Coronary artery (tissue), 2 donors: ENCODE measurements at regions not wholly inside any gene's neighbourhood (a gene's known extent, or its start where the extent isn't known, plus 50 kb on each side); places are given as distances from the start of the nearest gene placed in this dataset.
"Not testable (repeated sequence)": the region's sequence is repeated elsewhere in the genome, so short reads cannot be mapped to it uniquely, and the experiment has no call there.

Experiments used
- DNase-seq: peaks from one replicate; pipeline ENCODE4 v3.0.0-alpha.2; 2017; ENCODE audit warnings: low spot score
- H3K27ac ChIP-seq, 2 donors: fragments of 200-600 bp; sonication (generic); one replicate each; pipeline ENCODE4 v1.5.1; 2016 to 2019
- H3K4me3 ChIP-seq: fragments of 200-600 bp; sonication (generic); 2 replicates; pipeline ENCODE4 v1.5.1; 2016; ENCODE audit warnings: mild to moderate bottlenecking, moderate library complexity
- CTCF ChIP-seq: fragments of 200-600 bp; sonication (generic); IDR thresholded peaks from one replicate; pipeline ENCODE4 v1.5.1; 2019; ENCODE audit warnings: antibody characterized with exemption

GRCh38 chr10:34058845-34059614, 724.6 kb upstream of the NRP1 start:
- no peak for DNase-seq
- Histone ChIP-seq H3K4me3 (no peak overlapping the region), H3K27ac (peak overlapping the region in 1 of 2 donors; percentile 58)
- no peak for TF ChIP-seq CTCF

GRCh38 chr10:34055410-34055985, 721.0 kb upstream of the NRP1 start:
- not testable (repeated sequence) for H3K27ac ChIP-seq, DNase-seq, H3K4me3 ChIP-seq

- no peak overlapping the region for H3K27ac ChIP-seq
- DNase-seq, result peak; percentile 14
- no peak overlapping the region for H3K4me3 ChIP-seq
- TF ChIP-seq CTCF, result no peak
Observed at GRCh38 chr10:34049887-34050286, 715.4 kb upstream of the NRP1 start.

- TF ChIP-seq CTCF, result no peak
- Histone ChIP-seq H3K4me3 (no peak overlapping the region), H3K27ac (no peak overlapping the region)
- DNase-seq, result no peak
Observed at GRCh38 chr10:34049469-34049868, 715.0 kb upstream of the NRP1 start.

- Histone ChIP-seq H3K27ac (no peak overlapping the region), H3K4me3 (no peak overlapping the region)
- TF ChIP-seq CTCF, result no peak
- no peak for DNase-seq
Observed at GRCh38 chr10:34047389-34047788, 712.9 kb upstream of the NRP1 start.

GRCh38 chr10:34046506-34047034, 712.1 kb upstream of the NRP1 start:
- TF ChIP-seq CTCF, result no peak
- DNase-seq, result no peak
- Histone ChIP-seq H3K4me3 (no peak overlapping the region), H3K27ac (no peak overlapping the region)

GRCh38 chr10:34045571-34046190, 711.2 kb upstream of the NRP1 start:
- H3K27ac ChIP-seq, result no peak overlapping the region
- no peak for DNase-seq
- no peak for TF ChIP-seq CTCF
- H3K4me3 ChIP-seq, result no peak overlapping the region
